Activated CD4-positive, alpha-beta T cell treated with anti-CD3 and anti-CD28 coated beads for 36 hours (primary cell): ENCODE measurements at regions not wholly inside any gene's neighbourhood (a gene's known extent, or its start where the extent isn't known, plus 50 kb on each side); places are given as distances from the start of the nearest gene placed in this dataset.
"Not testable (repeated sequence)": the region's sequence is repeated elsewhere in the genome, so short reads cannot be mapped to it uniquely, and the experiment has no call there.

ENCODE experiments used
- ATAC-seq: fragments of 200-7000 bp; cut with Tn5 transposase; one replicate; pipeline ENCODE4 v1.10.0; 2021; ENCODE audit warnings: mild to moderate bottlenecking, moderate library complexity
- CTCF ChIA-PET: fragments of 350-600 bp; sonication (Branson Sonifier 250); formaldehyde crosslinking; loops from one replicate; lab custom pipeline; 2021; ENCODE audit warnings: antibody characterized with exemption; lab: Charles Lee
- POLR2A ChIA-PET: fragments of 350-600 bp; sonication (Branson Sonifier 250); formaldehyde crosslinking; loops from one replicate; lab custom pipeline; 2021; ENCODE audit warnings: antibody characterized with exemption, inconsistent platforms; lab: Charles Lee
- DNase-seq: peaks from one replicate; pipeline ENCODE4 v3.0.0-alpha.2; 2020
- H3K27ac Mint-ChIP-seq: one replicate; pipeline ENCODE4 v1.8.0; 2021; ENCODE audit warnings: mixed read lengths
- H3K27me3 Mint-ChIP-seq: one replicate; pipeline ENCODE4 v1.8.0; 2021; ENCODE audit warnings: mixed read lengths
- H3K36me3 Mint-ChIP-seq: one replicate; pipeline ENCODE4 v1.8.0; 2021; ENCODE audit warnings: low read depth, mixed read lengths
- H3K4me1 Mint-ChIP-seq: one replicate; pipeline ENCODE4 v1.8.0; 2021; ENCODE audit warnings: mixed read lengths
- H3K4me3 Mint-ChIP-seq: one replicate; pipeline ENCODE4 v1.8.0; 2021; ENCODE audit warnings: mild to moderate bottlenecking, moderate library complexity, mixed read lengths
- H3K9me3 Mint-ChIP-seq: one replicate; pipeline ENCODE4 v1.8.0; 2021; ENCODE audit warnings: low read depth, mixed read lengths
- intact Hi-C, 2 experiments: fragments of 100-400 bp; cut with DNase I in 1 of 2; cut with micrococcal nuclease in 1 of 2; formaldehyde crosslinking; loops; one replicate each; pipeline versions ENCODE4 v1.14.2 to v1.15.1; 2022 to 2024; cut with DNase I, micrococcal nuclease

DNA sequence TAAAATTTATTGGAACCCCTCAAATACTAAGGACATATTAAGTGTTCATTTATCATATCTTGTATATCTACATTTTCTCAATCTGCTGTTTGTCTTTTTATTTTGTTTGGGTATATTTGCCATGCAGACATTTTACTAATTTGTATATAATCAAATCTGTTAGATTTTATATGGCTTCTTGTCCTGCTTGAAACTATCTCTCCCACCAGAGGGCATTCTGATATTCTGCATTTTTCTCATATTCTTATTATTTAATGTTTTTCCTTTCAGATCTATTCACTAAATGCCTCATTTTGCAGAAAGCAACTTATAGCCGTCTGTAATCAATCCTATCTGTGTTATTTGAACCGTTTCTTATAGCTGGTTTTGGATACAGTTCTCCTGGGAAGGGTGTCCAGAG lies 745.5 kb downstream of the LRRIQ3 start:
- no peaks in the 10 kb centered on the region for H3K36me3 Mint-ChIP-seq
- peaks cover 6% of the 10 kb centered on the region for H3K9me3 Mint-ChIP-seq
- no peak overlapping the region for H3K4me3 Mint-ChIP-seq
- CTCF ChIA-PET: interaction anchor here (0.5 kb wide), 1 partner anchor 22 kb away, joined by 4 read pairs; no protein-coding TSS in a partner anchor
- H3K27me3 Mint-ChIP-seq: no peaks in the 10 kb centered on the region
- POLR2A ChIA-PET: no interaction called here
- H3K27ac Mint-ChIP-seq: no peak overlapping the region
- H3K4me1 Mint-ChIP-seq: no peaks in the 10 kb centered on the region
- no peak for ATAC-seq
- intact Hi-C loops: no loop called here
- DNase-seq: no peak

DNA sequence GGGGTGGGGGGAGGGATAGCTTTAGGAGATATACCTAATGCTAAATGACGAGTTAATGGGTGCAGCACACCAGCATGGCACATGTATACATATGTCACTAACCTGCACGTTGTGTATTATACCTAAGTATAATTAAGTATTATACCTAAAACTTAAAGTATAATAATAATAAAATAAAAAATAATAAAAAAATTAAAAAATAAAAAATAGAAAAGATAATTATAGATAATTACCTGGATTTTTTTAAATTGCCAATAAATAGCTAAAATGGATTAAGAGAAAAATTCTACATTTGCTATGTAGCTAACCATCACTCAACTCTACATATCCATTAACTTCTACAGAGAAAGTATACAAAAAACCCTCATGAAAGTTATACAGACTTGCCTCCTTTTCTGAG lies 747.3 kb downstream of the LRRIQ3 start:
- ATAC-seq, POLR2A ChIA-PET, intact Hi-C loops, DNase-seq, H3K27ac Mint-ChIP-seq, H3K4me1 Mint-ChIP-seq, H3K36me3 Mint-ChIP-seq, H3K4me3 Mint-ChIP-seq, H3K9me3 Mint-ChIP-seq, H3K27me3 Mint-ChIP-seq: not testable (repeated sequence)
- CTCF ChIA-PET: interaction anchor here (0.6 kb wide), 1 partner anchor 160 kb away, joined by 4 read pairs; no protein-coding TSS in a partner anchor

DNA sequence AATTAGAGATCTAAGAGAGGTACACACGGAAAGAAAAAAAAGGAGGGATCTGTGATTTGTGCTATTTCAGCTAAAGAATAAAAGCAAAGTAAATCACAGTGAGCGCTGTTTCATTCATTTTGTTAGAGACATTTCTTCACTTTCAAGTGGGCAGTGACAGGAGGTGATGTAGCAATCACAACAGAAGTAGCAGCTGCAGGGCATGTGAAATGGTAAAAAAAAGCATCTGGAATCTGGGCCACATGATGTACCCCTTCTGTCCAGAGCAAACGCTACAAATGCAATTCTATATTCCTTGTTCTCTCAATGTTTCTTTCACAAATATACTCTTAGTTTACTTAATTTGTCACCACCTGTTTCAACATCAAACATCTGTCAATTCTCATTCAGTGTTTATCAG lies 786.5 kb downstream of the LRRIQ3 start:
- Mint-ChIP-seq H3K4me3 (no peak overlapping the region), H3K27ac (no peak overlapping the region), H3K9me3 (peaks cover 9% of the 10 kb centered on the region), H3K4me1 (no peaks in the 10 kb centered on the region), H3K27me3 (no peaks in the 10 kb centered on the region), H3K36me3 (no peaks in the 10 kb centered on the region)
- CTCF ChIA-PET: no interaction called here
- no peak for ATAC-seq
- DNase-seq: no peak
- intact Hi-C loops: no loop called here
- POLR2A ChIA-PET: no interaction called here

DNA sequence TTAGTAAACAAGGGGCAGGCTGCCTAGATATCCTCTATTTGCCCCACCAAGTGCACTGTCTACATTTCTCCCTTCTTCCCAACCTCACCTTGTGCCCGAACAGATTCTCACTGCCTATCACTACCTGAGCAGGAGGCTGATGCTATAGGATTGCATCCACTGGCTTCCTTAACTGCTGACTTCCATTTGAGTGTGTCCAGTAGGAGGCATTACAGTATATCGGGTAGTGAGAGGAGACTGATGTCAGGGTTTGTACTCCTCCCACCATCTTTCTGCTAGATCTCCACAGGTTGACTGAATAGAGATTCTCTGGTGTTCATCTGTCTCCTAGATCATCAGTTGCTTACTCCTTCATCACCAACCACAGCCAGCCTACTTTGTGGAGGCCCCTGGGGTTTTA lies 796.3 kb downstream of the LRRIQ3 start:
- no peaks in the 10 kb centered on the region for H3K4me1 Mint-ChIP-seq
- no peaks in the 10 kb centered on the region for H3K27me3 Mint-ChIP-seq
- intact Hi-C loops: no loop called here
- H3K36me3 Mint-ChIP-seq: no peaks in the 10 kb centered on the region
- DNase-seq (no peak), ATAC-seq (no peak)
- peaks cover 1% of the 10 kb centered on the region for H3K9me3 Mint-ChIP-seq
- ChIA-PET POLR2A (no interaction called here), CTCF (no interaction called here)
- H3K27ac Mint-ChIP-seq: no peak overlapping the region
- no peak overlapping the region for H3K4me3 Mint-ChIP-seq

GRCh38 chr1:73382966-73383365 lies 815.0 kb downstream of the LRRIQ3 start:
- Mint-ChIP-seq H3K27ac (no peak overlapping the region), H3K4me1 (no peaks in the 10 kb centered on the region), H3K36me3 (no peaks in the 10 kb centered on the region), H3K27me3 (no peaks in the 10 kb centered on the region), H3K9me3 (peaks cover 8% of the 10 kb centered on the region), H3K4me3 (no peak overlapping the region)
- CTCF ChIA-PET: no interaction called here
- ATAC-seq: no peak
- DNase-seq: no peak
- intact Hi-C loops: no loop called here
- POLR2A ChIA-PET: interaction anchor here (0.8 kb wide), 1 partner anchor 52 kb away, joined by 4 read pairs; no protein-coding TSS in a partner anchor

- no peak for ATAC-seq
- CTCF ChIA-PET: no interaction called here
- Mint-ChIP-seq H3K9me3 (no peaks in the 10 kb centered on the region), H3K27me3 (no peaks in the 10 kb centered on the region), H3K27ac (no peak overlapping the region), H3K4me3 (no peak overlapping the region), H3K36me3 (no peaks in the 10 kb centered on the region), H3K4me1 (no peaks in the 10 kb centered on the region)
- DNase-seq: no peak
- POLR2A ChIA-PET: no interaction called here
- intact Hi-C loops: no loop called here
These were observed 831.1 kb downstream of the LRRIQ3 start for GRCh38 chr1:73366734-73367413.

GRCh38 chr1:73359001-73359400 lies 839.0 kb downstream of the LRRIQ3 start:
- ChIA-PET POLR2A (no interaction called here), CTCF (no interaction called here)
- Mint-ChIP-seq H3K27ac (no peak overlapping the region), H3K9me3 (peaks cover 6% of the 10 kb centered on the region), H3K4me1 (no peaks in the 10 kb centered on the region), H3K27me3 (no peaks in the 10 kb centered on the region), H3K36me3 (no peaks in the 10 kb centered on the region), H3K4me3 (no peak overlapping the region)
- ATAC-seq (no peak), DNase-seq (no peak)
- intact Hi-C loops: no loop called here

- CTCF ChIA-PET: no interaction called here
- H3K9me3 Mint-ChIP-seq: peaks cover 6% of the 10 kb centered on the region
- POLR2A ChIA-PET: no interaction called here
- intact Hi-C loops: no loop called here
- DNase-seq: no peak
- no peak overlapping the region for H3K27ac Mint-ChIP-seq
- no peaks in the 10 kb centered on the region for H3K36me3 Mint-ChIP-seq
- H3K27me3 Mint-ChIP-seq: no peaks in the 10 kb centered on the region
- H3K4me1 Mint-ChIP-seq: no peaks in the 10 kb centered on the region
- no peak for ATAC-seq
- H3K4me3 Mint-ChIP-seq: no peak overlapping the region
These were observed 841.5 kb downstream of the LRRIQ3 start for GRCh38 chr1:73356485-73356884.

GRCh38 chr1:73343947-73344346 lies 854.0 kb downstream of the LRRIQ3 start:
- ChIA-PET CTCF (no interaction called here), POLR2A (no interaction called here)
- Mint-ChIP-seq H3K27ac (no peak overlapping the region), H3K4me1 (no peaks in the 10 kb centered on the region), H3K36me3 (no peaks in the 10 kb centered on the region), H3K9me3 (peaks cover 8% of the 10 kb centered on the region), H3K27me3 (no peaks in the 10 kb centered on the region), H3K4me3 (no peak overlapping the region)
- intact Hi-C loops: no loop called here
- DNase-seq (no peak), ATAC-seq (no peak)

- no peaks in the 10 kb centered on the region for H3K4me1 Mint-ChIP-seq
- intact Hi-C loops: no loop called here
- H3K9me3 Mint-ChIP-seq: peaks cover 15% of the 10 kb centered on the region
- ChIA-PET POLR2A (no interaction called here), CTCF (no interaction called here)
- ATAC-seq (no peak), DNase-seq (no peak)
- no peaks in the 10 kb centered on the region for H3K27me3 Mint-ChIP-seq
- H3K36me3 Mint-ChIP-seq: no peaks in the 10 kb centered on the region
- H3K27ac Mint-ChIP-seq: no peak overlapping the region
- no peak overlapping the region for H3K4me3 Mint-ChIP-seq
These were observed 864.0 kb downstream of the LRRIQ3 start for GRCh38 chr1:73333847-73334503.

- ATAC-seq (no peak), DNase-seq (no peak)
- no peak overlapping the region for H3K27ac Mint-ChIP-seq
- H3K4me3 Mint-ChIP-seq: no peak overlapping the region
- H3K9me3 Mint-ChIP-seq: peaks cover 14% of the 10 kb centered on the region
- CTCF ChIA-PET: no interaction called here
- no peaks in the 10 kb centered on the region for H3K4me1 Mint-ChIP-seq
- POLR2A ChIA-PET: no interaction called here
- intact Hi-C loops: no loop called here
- no peaks in the 10 kb centered on the region for H3K27me3 Mint-ChIP-seq
- H3K36me3 Mint-ChIP-seq: no peaks in the 10 kb centered on the region
These were observed 866.2 kb downstream of the LRRIQ3 start for GRCh38 chr1:73331726-73332125.

- Mint-ChIP-seq H3K9me3 (peaks cover 21% of the 10 kb centered on the region), H3K4me1 (no peaks in the 10 kb centered on the region), H3K4me3 (no peak overlapping the region), H3K27me3 (no peaks in the 10 kb centered on the region), H3K27ac (no peak overlapping the region), H3K36me3 (no peaks in the 10 kb centered on the region)
- DNase-seq (no peak), ATAC-seq (no peak)
- ChIA-PET POLR2A (no interaction called here), CTCF (no interaction called here)
- intact Hi-C loops: no loop called here
These were observed 870.0 kb downstream of the LRRIQ3 start for GRCh38 chr1:73327998-73328397.
